H1 (cell line): ENCODE measurements at regions not wholly inside any gene's neighbourhood (a gene's known extent, or its start where the extent isn't known, plus 50 kb on each side); places are given as distances from the start of the nearest gene placed in this dataset.

Experiments
- CTCF ChIA-PET: fragments of 300-600 bp; sonication (Branson Sonifier 250); formaldehyde crosslinking; loops from one replicate; lab custom pipeline; 2021; ENCODE audit not compliant: partially characterized antibody; lab: Charles Lee
- POLR2A ChIA-PET: fragments of 300-600 bp; sonication (Branson Sonifier 250); formaldehyde crosslinking; loops from one replicate; lab custom pipeline; 2021; ENCODE audit warnings: inconsistent platforms; ENCODE audit not compliant: partially characterized antibody; lab: Charles Lee
- DNase-seq, 2 experiments: peaks; one replicate each; pipeline versions ENCODE4 v3.0.0 to v3.0.0-alpha.2; 2010 to 2022; ENCODE audit warnings: low spot score in 2 of 2, low read depth in 1 of 2, mixed read lengths in 1 of 2
- FAIRE-seq: peaks from 2 replicates; lab custom pipeline; 2011; peaks lifted over from hg19 to GRCh38; lab: Jason Lieb, UNC
- H2AFZ ChIP-seq: 2 replicates; pipeline ENCODE4 v1.8.1; 2012; ENCODE audit warnings: low read length, inconsistent platforms
- H2AK5ac ChIP-seq: 2 replicates; pipeline ENCODE4 v1.6.1; 2013; ENCODE audit warnings: low read depth, low read length
- H2BK120ac ChIP-seq: replicated peaks from 2 replicates; pipeline ENCODE3; 2013; ENCODE audit warnings: low read depth, low read length, inconsistent platforms
- H2BK12ac ChIP-seq: 2 replicates; pipeline ENCODE4 v1.6.1; 2013; ENCODE audit warnings: low read depth, low read length
- H2BK15ac ChIP-seq: 2 replicates; pipeline ENCODE4 v1.6.1; 2013; ENCODE audit warnings: low read length
- H2BK20ac ChIP-seq: 2 replicates; pipeline ENCODE4 v1.6.1; 2013; ENCODE audit warnings: low read length
- H2BK5ac ChIP-seq: 2 replicates; pipeline ENCODE4 v1.6.1; 2013; ENCODE audit warnings: low read depth, low read length
- H3K14ac ChIP-seq: 2 replicates; pipeline ENCODE4 v1.6.1; 2013; ENCODE audit warnings: inconsistent platforms; ENCODE audit not compliant: insufficient read length
- H3K18ac ChIP-seq: 2 replicates; pipeline ENCODE4 v1.6.1; 2013; ENCODE audit warnings: low read length; ENCODE audit errors: extremely low read depth
- H3K23ac ChIP-seq: 2 replicates; pipeline ENCODE4 v1.6.1; 2013; ENCODE audit warnings: inconsistent platforms; ENCODE audit not compliant: insufficient read length
- H3K23me2 ChIP-seq: 2 replicates; pipeline ENCODE4 v1.6.1; 2013; ENCODE audit warnings: low read depth, low read length
- H3K27ac ChIP-seq: 2 replicates; pipeline ENCODE4 v1.6.1; 2011; ENCODE audit warnings: low read depth, low read length, inconsistent platforms
- H3K27me3 ChIP-seq, 4 experiments: replicated peaks in 1 of 4; 1 replicate in 1 of 4; 2 replicates in 3 of 4; pipeline versions ENCODE4 v1.6.1 to v1.8.1; 2011 to 2013; ENCODE audit warnings: low read length in 3 of 4, mild to moderate bottlenecking in 3 of 4, inconsistent platforms in 2 of 4, mixed read lengths in 2 of 4, moderate library complexity in 1 of 4; ENCODE audit not compliant: control insufficient read depth in 3 of 4, insufficient read depth in 3 of 4; ENCODE audit errors: extremely low read depth in 1 of 4
- H3K36me3 ChIP-seq, 4 experiments: 2 replicates each; pipeline versions ENCODE4 v1.6.1 to v1.8.1; 2011 to 2013; ENCODE audit warnings: mild to moderate bottlenecking in 4 of 4, low read length in 3 of 4, moderate library complexity in 2 of 4, control low read depth in 1 of 4, inconsistent platforms in 1 of 4; ENCODE audit not compliant: insufficient read depth in 4 of 4, control insufficient read depth in 2 of 4
- H3K4ac ChIP-seq: replicated peaks from 2 replicates; pipeline ENCODE3; 2013; ENCODE audit warnings: low read length, low read depth, mixed read lengths, inconsistent platforms; ENCODE audit not compliant: insufficient read length
- H3K4me1 ChIP-seq, 4 experiments: replicated peaks in 1 of 4; 1 replicate in 1 of 4; 2 replicates in 3 of 4; pipeline versions ENCODE4 v1.6.1 to v1.8.1; 2011 to 2013; ENCODE audit warnings: low read length in 3 of 4, inconsistent platforms in 2 of 4, mixed read lengths in 1 of 4; ENCODE audit not compliant: insufficient read depth in 4 of 4, control insufficient read depth in 3 of 4
- H3K4me2 ChIP-seq, 2 experiments: 2 replicates each; pipeline versions ENCODE4 v1.6.1 to v1.8.1; 2011 to 2013; ENCODE audit warnings: low read depth in 2 of 2, low read length in 2 of 2, control low read depth in 1 of 2, inconsistent platforms in 1 of 2, mild to moderate bottlenecking in 1 of 2; ENCODE audit not compliant: insufficient read depth in 1 of 2
- H3K4me3 ChIP-seq, 4 experiments: fragments of 200-600, 300-600 bp in 1 of 4; sonication (generic), shearing (Covaris generic), sonication (Bioruptor Twin) in 1 of 4; 2 replicates each; pipeline versions ENCODE4 v1.5.1 to v1.8.1; 2011 to 2016; ENCODE audit warnings: low read length in 4 of 4, low read depth in 3 of 4, control low read depth in 2 of 4, inconsistent platforms in 2 of 4, mild to moderate bottlenecking in 2 of 4, mixed read lengths in 1 of 4, moderate library complexity in 1 of 4; ENCODE audit not compliant: insufficient read depth in 2 of 4; ENCODE audit errors: extremely low read depth in 1 of 4
- H3K56ac ChIP-seq: replicated peaks from 2 replicates; pipeline ENCODE3; 2013; ENCODE audit warnings: low read depth, mild to moderate bottlenecking, mixed read lengths, low read length, inconsistent platforms; ENCODE audit not compliant: insufficient read length
- H3K79me1 ChIP-seq: 2 replicates; pipeline ENCODE4 v1.6.1; 2013; ENCODE audit warnings: low read depth, low read length, control low read depth
- H3K79me2 ChIP-seq, 2 experiments: 2 replicates each; pipeline versions ENCODE4 v1.6.1 to v1.8.1; 2012 to 2013; ENCODE audit warnings: low read length in 2 of 2, mild to moderate bottlenecking in 2 of 2, inconsistent platforms in 1 of 2; ENCODE audit not compliant: insufficient read depth in 2 of 2, control insufficient read depth in 1 of 2
- H3K9ac ChIP-seq, 4 experiments: replicated peaks in 1 of 4; 1 replicate in 1 of 4; 2 replicates in 3 of 4; pipeline versions ENCODE4 v1.6.1 to v1.8.1; 2011 to 2013; ENCODE audit warnings: low read depth in 3 of 4, low read length in 3 of 4, control low read depth in 2 of 4, mild to moderate bottlenecking in 2 of 4, moderate library complexity in 2 of 4, inconsistent platforms in 1 of 4; ENCODE audit errors: extremely low read depth in 1 of 4
- H3K9me3 ChIP-seq, 2 experiments: 2 replicates each; pipeline versions ENCODE4 v1.6.1 to v1.8.1; 2012 to 2013; ENCODE audit warnings: mild to moderate bottlenecking in 2 of 2, moderate library complexity in 2 of 2, control low read depth in 1 of 2, inconsistent platforms in 1 of 2, low read depth in 1 of 2, low read length in 1 of 2, mixed read lengths in 1 of 2; ENCODE audit not compliant: insufficient read depth in 2 of 2
- H4K20me1 ChIP-seq, 2 experiments: replicated peaks in 1 of 2; 2 replicates each; pipeline versions ENCODE3 to v1.8.1; 2011 to 2013; ENCODE audit warnings: inconsistent platforms in 2 of 2, low read length in 2 of 2, mild to moderate bottlenecking in 1 of 2; ENCODE audit not compliant: insufficient read depth in 2 of 2, control insufficient read depth in 1 of 2
- H4K5ac ChIP-seq: 2 replicates; pipeline ENCODE4 v1.6.1; 2013; ENCODE audit warnings: low read length, low read depth, mixed read lengths, inconsistent platforms; ENCODE audit not compliant: insufficient read length
- H4K8ac ChIP-seq: 2 replicates; pipeline ENCODE4 v1.8.0; 2013; ENCODE audit warnings: mild to moderate bottlenecking, moderate library complexity, low read length, inconsistent platforms; ENCODE audit not compliant: insufficient read depth; ENCODE audit errors: extremely low read depth
- H4K91ac ChIP-seq: replicated peaks from 2 replicates; pipeline ENCODE3; 2013; ENCODE audit warnings: low read length, mixed read lengths, inconsistent platforms; ENCODE audit not compliant: insufficient read length
- E2F6 ChIP-seq: IDR thresholded peaks from 2 replicates; pipeline ENCODE4 v1.6.1; 2012; ENCODE audit warnings: inconsistent platforms
- ZNF274 ChIP-seq: IDR thresholded peaks from 2 replicates; pipeline ENCODE4 v1.7.0; 2012; ENCODE audit warnings: low read length, borderline replicate concordance; ENCODE audit errors: extremely low read depth
- WGBS, 2 experiments: shearing (Covaris generic) in 1 of 2; methylation state at CpG; one replicate each; pipeline versions ENCODE4 v1.1.6 to v1.1.7; 2013 to 2015; ENCODE audit warnings: low lambda C conversion rate in 2 of 2, mixed read lengths in 2 of 2, inconsistent platforms in 1 of 2, low coverage in 1 of 2, missing lambda C conversion rate in 1 of 2; ENCODE audit not compliant: insufficient replicate concordance in 2 of 2, insufficient coverage in 1 of 2, insufficient read length in 1 of 2; ENCODE audit errors: extremely low coverage in 1 of 2, missing lambda C conversion rate in 1 of 2; 5-methylcytosine and 5-hydroxymethylcytosine counted together

GRCh38 chr6:23672737-23673136, 453.3 kb upstream of the NRSN1 start:
- DNase-seq: no peak
- ChIA-PET POLR2A (no interaction called here), CTCF (no interaction called here)
- Histone ChIP-seq H3K14ac (no peak overlapping the region), H3K23me2 (no peaks in the 10 kb centered on the region), H2BK5ac (no peak overlapping the region), H4K5ac (no peak overlapping the region), H2BK15ac (no peak overlapping the region), H4K91ac (no peak overlapping the region), H3K79me1 (no peaks in the 10 kb centered on the region), H3K27ac (no peak overlapping the region), H2AK5ac (no peak overlapping the region), H2BK20ac (no peak overlapping the region), H2AFZ (no peak overlapping the region), H4K20me1 (no peaks in the 10 kb centered on the region), H2BK12ac (no peak overlapping the region), H3K56ac (no peak overlapping the region), H3K36me3 (no peaks in the 10 kb centered on the region; a peak in 1 of 8 replicates), H3K9me3 (peaks cover 9 to 19% of the 10 kb centered on the region in 2 experiments), H3K18ac (no peak overlapping the region), H3K4me3 (no peak overlapping the region), H2BK120ac (no peak overlapping the region), H3K79me2 (no peaks in the 10 kb centered on the region), H3K9ac (no peak overlapping the region), H3K27me3 (no peaks in the 10 kb centered on the region), H4K8ac (no peak overlapping the region), H3K23ac (no peak overlapping the region), H3K4ac (no peak overlapping the region), H3K4me1 (no peaks in the 10 kb centered on the region), H3K4me2 (no peak overlapping the region)
- 87% methylated on average over 5 of the region's 5 CpGs; no CpG with 5 or more reads in 1 of the 2 experiments for WGBS, 2 experiments
- peak; percentile 61; the same call in 1 of the 2 replicates for TF ChIP-seq ZNF274
- TF ChIP-seq E2F6: no peak
- FAIRE-seq: no peak
